CD4-positive, alpha-beta memory T cell (primary cell): ENCODE measurements at regions not wholly inside any gene's neighbourhood (a gene's known extent, or its start where the extent isn't known, plus 50 kb on each side); places are given as distances from the start of the nearest gene placed in this dataset.
"Not testable (repeated sequence)": the region's sequence is repeated elsewhere in the genome, so short reads cannot be mapped to it uniquely, and the experiment has no call there.

Source experiments
- CTCF ChIA-PET: fragments of 350-600 bp; sonication (Branson Sonifier 250); formaldehyde crosslinking; loops from one replicate; lab custom pipeline; 2021; ENCODE audit warnings: inconsistent platforms; ENCODE audit not compliant: partially characterized antibody; lab: Charles Lee
- POLR2A ChIA-PET: fragments of 350-600 bp; sonication (Branson Sonifier 250); formaldehyde crosslinking; loops from one replicate; lab custom pipeline; 2021; ENCODE audit not compliant: partially characterized antibody; lab: Charles Lee
- DNase-seq, 5 donors: peaks; one replicate each; pipeline versions ENCODE4 v3.0.0 to v3.0.0-alpha.2; 2020 to 2022; ENCODE audit warnings: mixed read lengths in 1 of 5
- H3K27ac ChIP-seq: one replicate; pipeline ENCODE4 v1.7.0; 2013; ENCODE audit warnings: low read depth, low read length
- H3K27me3 ChIP-seq: 2 replicates; pipeline ENCODE4 v1.7.0; 2013; ENCODE audit warnings: mild to moderate bottlenecking, low read length, moderate library complexity; ENCODE audit not compliant: insufficient read depth
- H3K36me3 ChIP-seq: 2 replicates; pipeline ENCODE4 v1.7.0; 2013; ENCODE audit warnings: mild to moderate bottlenecking, low read length, moderate library complexity; ENCODE audit not compliant: insufficient read depth
- H3K4me1 ChIP-seq: 2 replicates; pipeline ENCODE4 v1.7.0; 2013; ENCODE audit warnings: mild to moderate bottlenecking, low read length, moderate library complexity; ENCODE audit not compliant: insufficient read depth
- H3K4me3 ChIP-seq, 2 donors: one replicate each; pipeline ENCODE4 v1.7.0; 2013; ENCODE audit warnings: low read length in 2 of 2, mild to moderate bottlenecking in 1 of 2
- H3K9me3 ChIP-seq, 2 donors: one replicate each; pipeline ENCODE4 v1.7.0; 2013; ENCODE audit warnings: low read length in 2 of 2, control low read depth in 1 of 2; ENCODE audit not compliant: control insufficient read depth in 1 of 2
- H3K27ac Mint-ChIP-seq, 7 donors: one replicate each; pipeline ENCODE4 v1.8.0; 2020 to 2021; ENCODE audit warnings: mixed read lengths in 7 of 7, mild to moderate bottlenecking in 6 of 7, inconsistent platforms in 3 of 7, moderate library complexity in 3 of 7
- H3K27me3 Mint-ChIP-seq, 2 donors: one replicate each; pipeline ENCODE4 v1.8.0; 2020 to 2021; ENCODE audit warnings: mixed read lengths in 2 of 2
- H3K36me3 Mint-ChIP-seq, 2 donors: one replicate each; pipeline ENCODE4 v1.8.0; 2020 to 2021; ENCODE audit warnings: mixed read lengths in 2 of 2, inconsistent platforms in 1 of 2, mild to moderate bottlenecking in 1 of 2
- H3K4me1 Mint-ChIP-seq, 4 donors: one replicate each; pipeline ENCODE4 v1.8.0; 2020 to 2021; ENCODE audit warnings: mixed read lengths in 4 of 4, mild to moderate bottlenecking in 1 of 4
- H3K4me3 Mint-ChIP-seq, 8 donors: one replicate each; pipeline ENCODE4 v1.8.0; 2020 to 2021; ENCODE audit warnings: mixed read lengths in 8 of 8, mild to moderate bottlenecking in 7 of 8, moderate library complexity in 6 of 8, inconsistent platforms in 3 of 8
- H3K9me3 Mint-ChIP-seq, 8 donors: one replicate each; pipeline ENCODE4 v1.8.0; 2020 to 2021; ENCODE audit warnings: mixed read lengths in 8 of 8, mild to moderate bottlenecking in 5 of 8, inconsistent platforms in 3 of 8, moderate library complexity in 1 of 8
- intact Hi-C: fragments of 100-400 bp; cut with micrococcal nuclease; formaldehyde crosslinking; loops from one replicate; pipeline ENCODE4 v1.15.1; 2023

DNA sequence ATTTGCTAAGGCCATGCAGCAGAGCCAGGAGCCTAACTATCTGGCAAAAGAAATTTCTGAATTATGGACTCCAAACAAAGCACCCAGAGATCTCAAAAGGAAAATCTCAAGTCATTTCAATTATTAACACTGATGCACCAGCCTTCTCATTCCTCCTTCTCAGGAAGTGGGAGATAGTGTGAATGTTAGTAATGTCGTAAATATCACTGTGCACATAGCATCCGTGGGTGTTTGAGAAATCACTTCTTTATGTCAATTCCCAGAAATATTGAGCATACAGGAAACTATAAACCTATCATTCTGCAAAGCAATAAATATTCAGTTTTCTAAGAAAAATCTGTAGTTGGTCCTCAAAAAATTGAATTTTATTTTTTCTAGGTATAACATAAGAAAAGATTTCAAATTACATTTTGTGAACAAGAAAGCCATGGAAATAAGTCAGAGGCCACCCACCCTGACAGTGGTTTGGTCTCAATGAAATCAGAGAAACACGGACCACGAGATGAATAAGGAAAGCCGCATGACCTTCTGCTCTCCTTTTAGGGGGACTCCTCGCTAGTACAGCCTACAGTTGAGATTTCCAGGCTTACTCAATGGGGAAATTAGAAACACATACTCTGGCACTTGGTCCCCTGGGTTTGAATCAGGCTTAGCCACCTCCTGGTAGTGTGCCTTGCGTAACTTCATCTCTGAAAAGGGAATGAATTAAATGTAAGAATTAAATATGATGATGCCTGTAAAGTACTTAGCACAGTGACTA is 120.6 kb downstream of the DIRAS2 start:
- Histone ChIP-seq H3K9me3 (no peaks in the 10 kb centered on the region), H3K36me3 (no peaks in the 10 kb centered on the region), H3K4me1 (no peaks in the 10 kb centered on the region), H3K27ac (no peak overlapping the region), H3K4me3 (no peak overlapping the region), H3K27me3 (no peaks in the 10 kb centered on the region)
- no peak overlapping the region for H3K27ac Mint-ChIP-seq
- H3K27me3 Mint-ChIP-seq: peaks cover 4 to 10% of the 10 kb centered on the region in 2 donors
- no peaks in the 10 kb centered on the region for H3K9me3 Mint-ChIP-seq
- intact Hi-C loops: no loop called here
- no peaks in the 10 kb centered on the region for H3K36me3 Mint-ChIP-seq
- DNase-seq: no peak
- ChIA-PET CTCF (no interaction called here), POLR2A (no interaction called here)
- no peak overlapping the region for H3K4me3 Mint-ChIP-seq
- H3K4me1 Mint-ChIP-seq: no peaks in the 10 kb centered on the region

DNA sequence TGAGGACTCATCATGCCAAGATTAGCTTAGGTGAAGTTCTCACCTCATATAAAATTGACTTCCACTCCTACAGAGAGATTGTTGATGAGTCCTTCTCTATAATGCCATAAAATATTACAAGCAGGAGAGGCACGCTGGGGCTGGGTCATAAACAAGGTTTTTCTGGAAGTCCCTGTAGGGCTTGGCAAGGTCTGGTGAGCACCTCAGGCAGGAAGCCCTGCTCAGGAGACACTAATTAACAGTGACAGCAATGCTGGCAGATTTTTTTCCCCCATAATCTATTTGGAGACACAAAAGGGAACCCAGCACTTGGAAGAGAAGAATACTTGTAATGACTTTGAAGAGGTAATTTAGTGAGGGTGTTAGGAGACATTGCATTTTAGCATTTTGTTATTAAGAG is 118.7 kb downstream of the DIRAS2 start:
- Mint-ChIP-seq H3K4me3 (no peak overlapping the region), H3K27me3 (peaks cover 7 to 10% of the 10 kb centered on the region in 2 donors), H3K9me3 (peaks cover 0 to 3% (median 0%) of the 10 kb centered on the region in 8 donors), H3K27ac (no peak overlapping the region), H3K4me1 (no peaks in the 10 kb centered on the region), H3K36me3 (no peaks in the 10 kb centered on the region)
- Histone ChIP-seq H3K4me1 (no peaks in the 10 kb centered on the region), H3K4me3 (no peak overlapping the region), H3K36me3 (no peaks in the 10 kb centered on the region), H3K27ac (no peak overlapping the region), H3K9me3 (no peaks in the 10 kb centered on the region), H3K27me3 (no peaks in the 10 kb centered on the region)
- ChIA-PET POLR2A (no interaction called here), CTCF (no interaction called here)
- DNase-seq: no peak
- intact Hi-C loops: no loop called here

DNA sequence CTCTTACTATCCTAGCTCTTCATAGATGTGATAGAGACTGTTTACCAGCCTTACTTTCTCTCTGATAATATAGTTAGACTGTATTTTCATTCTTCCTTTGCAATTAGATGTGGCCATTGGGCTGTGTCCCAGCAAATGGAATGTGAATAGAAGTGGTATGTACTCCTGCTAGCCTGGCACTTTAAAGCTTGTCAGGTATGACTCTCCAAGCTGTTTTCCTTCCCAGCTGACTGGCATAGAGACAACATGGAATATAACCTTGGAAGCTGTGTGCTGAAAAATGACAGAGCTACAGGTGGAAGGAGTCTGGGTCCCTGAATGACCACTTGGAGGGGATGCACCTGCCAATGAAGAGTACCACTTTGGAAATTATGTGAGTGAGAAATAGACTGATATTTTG is 116.2 kb downstream of the DIRAS2 start:
- POLR2A ChIA-PET: no interaction called here
- H3K4me3 Mint-ChIP-seq: no peak overlapping the region
- no peak overlapping the region for H3K27ac ChIP-seq
- no peaks in the 10 kb centered on the region for H3K36me3 ChIP-seq
- H3K9me3 Mint-ChIP-seq: peaks cover 0 to 3% (median 0%) of the 10 kb centered on the region in 8 donors
- intact Hi-C loops: no loop called here
- H3K27me3 Mint-ChIP-seq: peaks cover 7 to 13% of the 10 kb centered on the region in 2 donors
- no peak for DNase-seq
- H3K36me3 Mint-ChIP-seq: no peaks in the 10 kb centered on the region
- H3K4me3 ChIP-seq: no peak overlapping the region
- no peaks in the 10 kb centered on the region for H3K4me1 ChIP-seq
- CTCF ChIA-PET: no interaction called here
- H3K4me1 Mint-ChIP-seq: no peaks in the 10 kb centered on the region
- no peak overlapping the region for H3K27ac Mint-ChIP-seq
- no peaks in the 10 kb centered on the region for H3K9me3 ChIP-seq
- no peaks in the 10 kb centered on the region for H3K27me3 ChIP-seq

DNA sequence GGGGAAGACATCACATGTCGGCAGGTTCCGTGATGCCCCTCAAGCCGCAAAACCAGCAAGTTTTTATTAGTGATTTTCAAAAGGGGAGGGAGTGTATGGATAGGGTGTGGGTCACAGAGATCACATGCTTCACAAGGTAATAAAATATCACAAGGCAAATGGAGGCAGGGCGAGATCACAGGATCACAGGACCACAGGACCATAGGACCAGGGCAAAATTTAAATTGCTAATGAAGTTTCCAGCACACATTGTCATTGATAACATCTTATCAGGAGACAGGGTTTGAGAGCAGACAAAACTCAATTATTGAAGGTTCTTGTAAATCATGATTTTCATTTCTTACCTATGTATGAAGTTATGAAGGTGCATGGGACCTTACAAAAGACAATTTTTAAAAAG is 106.5 kb downstream of the DIRAS2 start:
- peaks cover 9 to 18% of the 10 kb centered on the region in 2 donors for H3K27me3 Mint-ChIP-seq
- H3K27ac Mint-ChIP-seq, H3K9me3 ChIP-seq, H3K9me3 Mint-ChIP-seq, CTCF ChIA-PET, H3K4me3 Mint-ChIP-seq, H3K4me3 ChIP-seq, H3K36me3 ChIP-seq, POLR2A ChIA-PET, H3K27me3 ChIP-seq, H3K27ac ChIP-seq, H3K4me1 Mint-ChIP-seq, H3K4me1 ChIP-seq, DNase-seq, intact Hi-C loops, H3K36me3 Mint-ChIP-seq: not testable (repeated sequence)

DNA sequence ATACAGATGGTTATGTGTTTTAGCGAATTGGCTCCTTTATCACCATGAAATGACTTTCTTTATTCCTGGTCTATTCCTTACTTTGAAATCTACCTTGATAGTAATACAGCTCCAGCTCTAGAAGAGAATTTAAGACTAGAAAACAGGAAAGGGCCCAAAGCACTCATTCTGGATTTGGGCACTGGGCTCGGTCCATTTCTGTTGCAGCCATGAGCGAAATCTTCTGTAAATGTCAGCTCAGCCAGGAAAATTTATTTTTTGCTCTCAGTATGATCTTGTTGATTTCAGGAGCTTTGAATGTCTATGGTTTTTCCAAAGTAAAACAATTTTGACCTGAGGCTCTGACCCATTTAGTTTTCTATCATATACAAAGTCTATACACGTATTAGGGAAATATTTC is 104.1 kb downstream of the DIRAS2 start:
- no peaks in the 10 kb centered on the region for H3K36me3 ChIP-seq
- intact Hi-C loops: no loop called here
- Mint-ChIP-seq H3K27me3 (peaks cover 7 to 16% of the 10 kb centered on the region in 2 donors), H3K4me3 (no peak overlapping the region), H3K9me3 (peaks cover 0 to 2% (median 0%) of the 10 kb centered on the region in 8 donors), H3K27ac (no peak overlapping the region), H3K36me3 (no peaks in the 10 kb centered on the region), H3K4me1 (no peaks in the 10 kb centered on the region)
- ChIA-PET CTCF (no interaction called here), POLR2A (no interaction called here)
- no peak overlapping the region for H3K4me3 ChIP-seq
- no peaks in the 10 kb centered on the region for H3K27me3 ChIP-seq
- no peaks in the 10 kb centered on the region for H3K4me1 ChIP-seq
- no peaks in the 10 kb centered on the region for H3K9me3 ChIP-seq
- no peak for DNase-seq
- no peak overlapping the region for H3K27ac ChIP-seq

DNA sequence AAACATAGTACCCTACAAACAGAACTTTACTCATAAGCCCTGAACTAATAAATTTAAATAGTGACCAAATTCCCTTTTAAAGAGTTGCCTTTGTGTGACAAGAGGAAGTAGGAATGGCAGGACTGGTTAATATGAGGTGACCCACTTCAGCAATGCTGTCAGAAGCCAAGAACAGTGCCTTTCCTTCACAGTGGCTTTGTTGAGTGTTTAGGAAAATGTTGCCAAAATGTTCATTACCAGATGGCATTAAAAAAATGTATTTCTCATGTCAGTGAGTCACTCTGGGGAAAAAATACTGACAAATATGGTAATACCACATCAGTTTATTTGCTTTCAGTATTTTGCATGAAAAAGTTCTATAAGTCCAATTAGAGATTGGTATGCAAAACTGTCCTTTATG is 103.3 kb downstream of the DIRAS2 start:
- CTCF ChIA-PET: no interaction called here
- POLR2A ChIA-PET: no interaction called here
- peaks cover 7 to 17% of the 10 kb centered on the region in 2 donors for H3K27me3 Mint-ChIP-seq

DNA sequence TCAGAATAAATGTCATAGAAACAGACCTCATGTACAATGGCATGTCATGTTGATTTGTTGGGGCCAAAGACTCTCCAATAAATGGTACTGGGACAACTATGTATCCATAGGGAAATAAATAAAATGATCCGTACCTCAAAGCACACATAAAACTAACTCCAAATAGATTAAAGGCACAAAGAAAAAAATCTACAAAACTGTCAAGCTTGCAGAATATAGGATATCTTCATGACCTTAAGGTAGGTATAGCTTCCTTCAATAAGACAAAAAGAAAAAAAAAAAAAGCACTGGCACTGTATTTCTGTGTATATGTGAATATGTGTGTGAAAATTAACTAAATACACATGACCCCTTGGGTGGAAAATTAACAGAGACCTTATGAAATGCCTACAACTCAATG is 101.9 kb downstream of the DIRAS2 start:
- no peaks in the 10 kb centered on the region for H3K4me1 ChIP-seq
- H3K4me3 ChIP-seq: no peak overlapping the region
- no peak overlapping the region for H3K27ac ChIP-seq
- Mint-ChIP-seq H3K4me1 (no peaks in the 10 kb centered on the region), H3K27me3 (peaks cover 3 to 13% of the 10 kb centered on the region in 2 donors), H3K9me3 (no peaks in the 10 kb centered on the region), H3K27ac (no peak overlapping the region), H3K36me3 (no peaks in the 10 kb centered on the region), H3K4me3 (no peak overlapping the region)
- ChIA-PET CTCF (no interaction called here), POLR2A (no interaction called here)
- no peaks in the 10 kb centered on the region for H3K27me3 ChIP-seq
- H3K36me3 ChIP-seq: no peaks in the 10 kb centered on the region
- intact Hi-C loops: no loop called here
- no peak for DNase-seq
- H3K9me3 ChIP-seq: no peaks in the 10 kb centered on the region

More for the DNA sequence above, 103.3 kb downstream of the DIRAS2 start:
- no peak overlapping the region for H3K27ac Mint-ChIP-seq
- Histone ChIP-seq H3K4me1 (no peaks in the 10 kb centered on the region), H3K27me3 (no peaks in the 10 kb centered on the region), H3K4me3 (no peak overlapping the region), H3K27ac (no peak overlapping the region), H3K36me3 (no peaks in the 10 kb centered on the region), H3K9me3 (no peaks in the 10 kb centered on the region)
- peaks cover 0 to 2% (median 0%) of the 10 kb centered on the region in 8 donors for H3K9me3 Mint-ChIP-seq
- intact Hi-C loops: no loop called here
- H3K36me3 Mint-ChIP-seq: no peaks in the 10 kb centered on the region
- no peaks in the 10 kb centered on the region for H3K4me1 Mint-ChIP-seq
- H3K4me3 Mint-ChIP-seq: no peak overlapping the region
- DNase-seq: no peak
